GM10248 (cell line): ENCODE measurements at regions not wholly inside any gene's neighbourhood (a gene's known extent, or its start where the extent isn't known, plus 50 kb on each side); places are given as distances from the start of the nearest gene placed in this dataset.

Experiments
- CTCF ChIA-PET: fragments of 300-600 bp; sonication (Branson Sonifier 250); formaldehyde crosslinking; extraction: SDS; loops from one replicate; lab custom pipeline; 2021; ENCODE audit warnings: antibody characterized with exemption; lab: Yijun Ruan, JAX
- POLR2A ChIA-PET: fragments of 350-650 bp; sonication (Branson Sonifier 250); formaldehyde crosslinking; extraction: SDS; loops from one replicate; lab custom pipeline; 2020; ENCODE audit warnings: antibody characterized with exemption; lab: Yijun Ruan, JAX
- DNase-seq: peaks from one replicate; pipeline ENCODE4 v3.0.0; 2012; ENCODE audit errors: extremely low spot score
- TF ChIP-seq, protein P1 (sequence below): IDR thresholded peaks from 2 replicates; pipeline ENCODE4 v1.5.1; 2012; ENCODE audit warnings: mild to moderate bottlenecking, low read depth; ENCODE audit errors: extremely low read depth, missing control alignments, control extremely low read depth

DNA sequence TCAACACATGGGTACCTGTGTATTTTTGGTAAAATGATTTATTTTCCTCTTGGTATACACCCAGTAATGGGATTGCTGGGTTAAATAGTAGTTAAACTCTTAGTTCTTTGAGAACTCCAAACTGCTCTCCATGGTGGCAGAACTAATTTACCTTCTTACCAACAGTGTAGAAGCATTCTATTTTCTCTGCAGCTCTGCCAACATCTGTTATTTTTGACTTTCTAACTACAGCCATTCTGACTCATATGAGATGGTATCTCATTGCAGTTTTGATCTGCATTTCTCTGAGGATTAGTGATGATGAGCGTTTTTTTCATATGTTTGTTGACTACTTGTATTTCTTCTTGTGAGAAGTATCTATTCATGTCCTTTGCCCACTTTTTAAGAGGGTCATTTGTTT is 180.6 kb downstream of the FSIP2 start:
- CTCF ChIA-PET = interaction anchor here (1.1 kb wide), 1 partner anchor 10 kb away, joined by 3 read pairs; no protein-coding TSS in a partner anchor
- TF ChIP-seq, protein P1, sequence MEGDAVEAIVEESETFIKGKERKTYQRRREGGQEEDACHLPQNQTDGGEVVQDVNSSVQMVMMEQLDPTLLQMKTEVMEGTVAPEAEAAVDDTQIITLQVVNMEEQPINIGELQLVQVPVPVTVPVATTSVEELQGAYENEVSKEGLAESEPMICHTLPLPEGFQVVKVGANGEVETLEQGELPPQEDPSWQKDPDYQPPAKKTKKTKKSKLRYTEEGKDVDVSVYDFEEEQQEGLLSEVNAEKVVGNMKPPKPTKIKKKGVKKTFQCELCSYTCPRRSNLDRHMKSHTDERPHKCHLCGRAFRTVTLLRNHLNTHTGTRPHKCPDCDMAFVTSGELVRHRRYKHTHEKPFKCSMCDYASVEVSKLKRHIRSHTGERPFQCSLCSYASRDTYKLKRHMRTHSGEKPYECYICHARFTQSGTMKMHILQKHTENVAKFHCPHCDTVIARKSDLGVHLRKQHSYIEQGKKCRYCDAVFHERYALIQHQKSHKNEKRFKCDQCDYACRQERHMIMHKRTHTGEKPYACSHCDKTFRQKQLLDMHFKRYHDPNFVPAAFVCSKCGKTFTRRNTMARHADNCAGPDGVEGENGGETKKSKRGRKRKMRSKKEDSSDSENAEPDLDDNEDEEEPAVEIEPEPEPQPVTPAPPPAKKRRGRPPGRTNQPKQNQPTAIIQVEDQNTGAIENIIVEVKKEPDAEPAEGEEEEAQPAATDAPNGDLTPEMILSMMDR = no peak
- no peak for DNase-seq
- POLR2A ChIA-PET = no interaction called here

DNA sequence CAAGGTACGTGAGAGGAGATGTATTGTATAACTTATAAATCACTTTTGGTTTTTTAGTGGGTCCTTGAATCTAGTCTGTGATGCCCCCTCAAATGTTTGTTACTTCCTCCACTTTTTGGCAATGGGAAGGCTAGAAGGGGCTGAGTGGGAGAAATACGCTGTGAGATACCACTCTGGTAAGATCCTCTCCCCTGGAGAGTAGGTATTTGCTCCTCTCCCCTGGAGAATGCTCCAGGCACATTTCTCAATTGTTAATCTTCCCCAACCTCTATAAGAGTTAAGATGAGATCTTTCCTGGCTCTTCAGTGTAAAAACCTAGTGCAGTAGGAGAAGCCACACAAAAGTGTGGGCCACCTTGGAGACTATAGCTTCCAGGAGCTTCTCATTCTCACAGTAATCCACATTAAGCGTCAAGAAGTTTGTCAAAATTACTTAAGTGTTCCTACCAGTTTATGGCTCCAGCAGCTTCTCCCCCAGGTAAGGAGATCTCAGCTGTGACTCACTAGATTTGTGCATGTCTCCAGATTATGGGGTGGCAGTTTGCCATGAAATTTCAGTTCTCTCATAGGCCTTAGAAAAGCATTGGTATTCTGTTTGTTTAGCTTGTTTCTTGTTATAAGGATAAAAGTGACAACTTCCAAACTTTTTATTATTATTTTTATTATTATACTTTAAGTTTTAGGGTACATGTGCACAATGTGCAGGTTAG is 182.6 kb downstream of the FSIP2 start:
- no peak for DNase-seq
- ChIA-PET POLR2A (no interaction called here), CTCF (interaction anchor here (1.3 kb wide), 1 partner anchor 14 kb away, joined by 3 read pairs; no protein-coding TSS in a partner anchor)
- TF ChIP-seq, protein P1 = no peak

DNA sequence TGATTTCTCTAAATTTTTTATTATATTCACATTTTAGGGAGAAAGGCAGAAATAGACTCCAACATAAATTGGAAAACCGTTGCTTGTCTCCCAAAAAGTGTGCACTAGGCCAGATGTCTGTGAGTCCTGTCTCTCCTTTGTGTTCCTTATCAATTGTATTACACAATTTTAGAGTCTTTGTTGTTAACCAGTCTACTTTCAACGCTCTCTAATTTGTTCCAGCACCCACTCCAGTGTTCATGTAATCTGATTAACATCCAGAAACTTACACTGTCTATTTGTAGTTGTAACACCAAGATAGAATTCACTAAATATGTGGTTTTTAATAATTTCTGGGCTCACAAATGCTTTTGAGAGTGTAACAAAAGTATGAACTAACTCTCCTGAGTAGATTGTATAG is 195.6 kb downstream of the FSIP2 start:
- TF ChIP-seq, protein P1 = no peak
- no peak for DNase-seq
- CTCF ChIA-PET = no interaction called here
- POLR2A ChIA-PET = no interaction called here

DNA sequence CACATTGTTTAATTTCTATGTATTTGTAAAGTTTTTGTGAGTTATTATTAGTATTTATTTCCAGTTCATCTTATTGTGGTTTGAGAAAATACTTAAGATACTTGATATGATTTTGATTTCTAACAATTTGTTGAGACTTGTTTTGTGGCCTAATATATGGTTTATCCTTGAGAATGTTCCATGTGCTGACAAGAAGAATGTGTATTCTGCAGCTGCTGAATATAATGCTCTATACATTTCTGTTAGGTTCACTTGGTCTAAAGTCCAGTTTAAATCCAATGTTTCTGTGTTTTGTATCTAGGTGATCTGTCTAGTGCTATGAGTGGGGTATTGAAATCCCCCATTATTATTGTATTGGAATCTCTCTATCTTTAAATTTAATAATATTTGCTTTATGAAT is 201.3 kb downstream of the FSIP2 start:
- TF ChIP-seq, protein P1 = no peak
- ChIA-PET POLR2A (no interaction called here), CTCF (no interaction called here)
- DNase-seq = no peak

DNA sequence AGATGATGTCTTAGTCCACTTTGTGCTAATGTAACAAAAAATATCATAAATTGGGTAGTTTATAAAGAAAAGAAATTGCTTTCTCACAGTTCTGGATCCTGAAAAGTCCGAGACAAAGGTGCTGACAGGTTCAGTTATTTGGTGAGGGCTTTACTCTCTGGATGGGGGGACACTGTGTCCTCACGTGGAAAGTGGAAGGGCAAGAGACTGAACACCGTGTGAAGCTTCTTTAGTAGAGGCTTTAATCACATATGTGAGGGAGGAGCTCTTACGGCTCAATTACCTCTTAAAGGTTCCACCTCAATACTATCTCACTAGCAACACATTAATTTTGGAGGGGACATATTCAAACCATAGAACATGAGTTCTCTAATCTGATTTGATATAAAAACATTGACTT is 204.3 kb downstream of the FSIP2 start:
- TF ChIP-seq, protein P1 = no peak
- CTCF ChIA-PET = interaction anchor here (1.3 kb wide), 1 partner anchor 9 kb away, joined by 3 read pairs; no protein-coding TSS in a partner anchor
- POLR2A ChIA-PET = no interaction called here
- DNase-seq = no peak

DNA sequence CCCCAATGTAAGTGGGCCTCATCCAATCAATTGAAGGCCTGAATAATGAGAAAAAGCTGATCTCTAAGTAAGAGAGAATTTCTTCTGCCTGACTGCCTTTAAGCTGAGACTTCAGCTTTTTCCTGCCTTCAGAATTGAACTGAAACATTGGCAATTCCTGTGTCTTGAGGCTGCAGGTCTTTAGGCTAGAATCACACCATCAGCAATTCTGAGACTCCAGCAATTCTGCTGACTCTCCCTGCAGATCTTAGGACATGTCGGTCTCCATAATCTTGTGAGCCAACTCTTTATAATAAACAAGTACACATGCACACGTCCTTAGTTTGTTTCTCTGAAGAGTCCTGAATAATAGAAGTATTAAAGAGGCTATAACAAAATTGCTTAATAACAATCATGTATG is 209.1 kb downstream of the FSIP2 start:
- ChIA-PET POLR2A (no interaction called here), CTCF (interaction anchor here (1.2 kb wide), 1 partner anchor 32 kb away, joined by 3 read pairs; no protein-coding TSS in a partner anchor)
- DNase-seq = no peak
- TF ChIP-seq, protein P1 = no peak
